Astrocyte (in vitro differentiated cells and primary cell): ENCODE measurements at regions not wholly inside any gene's neighbourhood (a gene's known extent, or its start where the extent isn't known, plus 50 kb on each side); places are given as distances from the start of the nearest gene placed in this dataset.

Experiments used
- EZH2 ChIP-seq: IDR thresholded peaks from 2 replicates; pipeline ENCODE4 v1.6.1; 2012; ENCODE audit warnings: mild to moderate bottlenecking, low read length, inconsistent platforms; ENCODE audit not compliant: insufficient read depth
- TF ChIP-seq, protein P1 (sequence below): IDR thresholded peaks from 2 replicates; pipeline ENCODE4 v1.5.1; 2011; ENCODE audit warnings: low read depth, mild to moderate bottlenecking, inconsistent platforms, low read length, moderate library complexity; ENCODE audit not compliant: insufficient read depth

DNA sequence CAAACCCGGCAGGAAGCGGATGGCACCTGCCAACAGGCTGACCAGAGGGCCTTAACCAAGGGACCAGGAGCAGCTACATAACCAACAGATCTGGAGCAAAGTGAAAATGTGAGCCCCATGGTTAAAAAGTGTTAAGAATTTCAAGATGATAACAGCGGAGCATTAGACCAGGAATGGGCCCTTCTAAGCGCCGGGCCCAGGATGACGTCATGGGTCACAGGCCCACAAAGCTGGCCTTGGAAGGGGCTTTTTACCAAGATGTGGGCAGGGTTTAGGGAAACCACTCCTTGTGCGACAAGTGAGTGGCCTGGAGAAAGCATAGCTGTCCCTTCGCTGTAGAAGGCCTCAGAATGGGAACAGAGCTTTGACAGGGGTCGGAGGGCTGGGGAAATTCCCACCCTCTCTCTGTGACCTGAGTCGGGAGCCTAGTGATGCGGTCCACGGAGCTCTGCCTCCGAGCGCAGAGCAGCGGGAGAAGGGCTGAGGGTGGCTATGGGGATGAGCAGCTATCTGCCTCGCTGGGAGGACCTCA is 84.4 kb upstream of the RPL38 start:
- TF ChIP-seq, protein P1, sequence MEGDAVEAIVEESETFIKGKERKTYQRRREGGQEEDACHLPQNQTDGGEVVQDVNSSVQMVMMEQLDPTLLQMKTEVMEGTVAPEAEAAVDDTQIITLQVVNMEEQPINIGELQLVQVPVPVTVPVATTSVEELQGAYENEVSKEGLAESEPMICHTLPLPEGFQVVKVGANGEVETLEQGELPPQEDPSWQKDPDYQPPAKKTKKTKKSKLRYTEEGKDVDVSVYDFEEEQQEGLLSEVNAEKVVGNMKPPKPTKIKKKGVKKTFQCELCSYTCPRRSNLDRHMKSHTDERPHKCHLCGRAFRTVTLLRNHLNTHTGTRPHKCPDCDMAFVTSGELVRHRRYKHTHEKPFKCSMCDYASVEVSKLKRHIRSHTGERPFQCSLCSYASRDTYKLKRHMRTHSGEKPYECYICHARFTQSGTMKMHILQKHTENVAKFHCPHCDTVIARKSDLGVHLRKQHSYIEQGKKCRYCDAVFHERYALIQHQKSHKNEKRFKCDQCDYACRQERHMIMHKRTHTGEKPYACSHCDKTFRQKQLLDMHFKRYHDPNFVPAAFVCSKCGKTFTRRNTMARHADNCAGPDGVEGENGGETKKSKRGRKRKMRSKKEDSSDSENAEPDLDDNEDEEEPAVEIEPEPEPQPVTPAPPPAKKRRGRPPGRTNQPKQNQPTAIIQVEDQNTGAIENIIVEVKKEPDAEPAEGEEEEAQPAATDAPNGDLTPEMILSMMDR, result no peak
- TF ChIP-seq EZH2, result no peak
